Stimulated activated CD4-positive, alpha-beta T cell treated with anti-CD3 and anti-CD28 coated beads, Interleukin-4, amount 100 ng/mL, for 48 hours (primary cell): ENCODE measurements at regions not wholly inside any gene's neighbourhood (a gene's known extent, or its start where the extent isn't known, plus 50 kb on each side); places are given as distances from the start of the nearest gene placed in this dataset.

Experiments used
- DNase-seq, 2 donors: peaks; one replicate each; pipeline ENCODE4 v3.0.0-alpha.2; 2020; ENCODE audit warnings: low read depth in 2 of 2

GRCh38 chr2:128967646-128968045, 649.0 kb upstream of the HS6ST1 start:
- DNase-seq: no peak

DNA sequence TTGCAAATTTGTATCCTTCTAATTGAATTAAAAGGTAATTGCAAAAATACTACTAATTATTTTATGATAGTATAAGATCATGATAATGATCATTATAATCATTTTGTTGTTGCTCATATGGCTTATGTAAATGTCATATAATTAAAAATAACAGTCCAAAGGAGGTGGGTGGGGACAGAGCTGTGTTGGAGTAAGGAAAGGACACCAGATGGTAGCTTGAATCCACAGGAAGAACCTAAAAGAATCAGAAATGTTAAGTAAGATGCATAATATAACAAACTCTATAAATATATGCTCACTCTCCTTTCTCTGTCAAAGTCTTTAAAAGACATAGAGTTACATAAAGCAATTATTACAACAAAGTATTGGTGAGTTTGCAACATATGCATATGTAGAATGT, 650.7 kb upstream of the HS6ST1 start:
- DNase-seq: no peak

DNA sequence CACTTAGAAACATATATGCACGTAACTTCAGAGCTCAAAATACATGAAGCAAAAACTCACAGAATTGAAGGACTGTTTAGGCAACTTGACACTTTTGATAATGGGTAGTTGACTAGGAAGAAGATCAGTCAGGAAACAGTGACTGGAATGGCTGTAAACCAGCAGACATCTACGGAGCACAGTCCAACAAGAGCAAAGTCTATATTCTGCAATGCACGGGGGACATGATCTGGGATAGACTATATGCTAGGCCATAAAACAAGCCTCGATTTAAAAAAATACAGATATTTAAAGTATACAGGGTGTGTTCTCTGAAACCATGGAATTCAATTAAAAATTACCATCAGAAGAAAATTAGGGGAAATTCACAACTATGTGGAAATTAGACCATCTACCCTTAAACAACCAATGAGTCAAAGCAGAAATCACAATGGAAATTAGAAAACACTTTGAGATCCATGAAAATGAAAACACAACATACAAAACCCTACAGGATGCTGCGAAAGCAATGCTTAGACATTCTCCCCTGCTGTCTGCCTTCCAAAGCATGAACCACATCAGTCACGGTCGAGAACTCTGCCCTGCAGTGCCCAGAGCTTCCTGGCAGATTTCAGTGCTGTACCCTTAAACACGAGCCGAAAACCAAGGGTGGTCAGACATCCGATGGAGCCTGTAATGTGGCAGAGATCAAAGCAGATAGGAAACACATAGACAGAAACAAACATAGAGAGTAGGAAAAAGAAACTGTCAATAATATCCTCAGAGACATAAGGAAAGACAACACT, 651.9 kb upstream of the HS6ST1 start:
- DNase-seq: no peak

GRCh38 chr2:128973566-128973965, 654.9 kb upstream of the HS6ST1 start:
- DNase-seq: no peak

GRCh38 chr2:128978212-128978611, 659.5 kb upstream of the HS6ST1 start:
- no peak for DNase-seq

GRCh38 chr2:128979182-128979581, 660.5 kb upstream of the HS6ST1 start:
- no peak for DNase-seq

- no peak for DNase-seq
Observed at GRCh38 chr2:128980475-128980874, 661.8 kb upstream of the HS6ST1 start.

- DNase-seq: no peak
Observed at GRCh38 chr2:128981353-128981752, 662.7 kb upstream of the HS6ST1 start.

- DNase-seq: no peak
Observed at GRCh38 chr2:128982001-128982400, 663.3 kb upstream of the HS6ST1 start.

DNA sequence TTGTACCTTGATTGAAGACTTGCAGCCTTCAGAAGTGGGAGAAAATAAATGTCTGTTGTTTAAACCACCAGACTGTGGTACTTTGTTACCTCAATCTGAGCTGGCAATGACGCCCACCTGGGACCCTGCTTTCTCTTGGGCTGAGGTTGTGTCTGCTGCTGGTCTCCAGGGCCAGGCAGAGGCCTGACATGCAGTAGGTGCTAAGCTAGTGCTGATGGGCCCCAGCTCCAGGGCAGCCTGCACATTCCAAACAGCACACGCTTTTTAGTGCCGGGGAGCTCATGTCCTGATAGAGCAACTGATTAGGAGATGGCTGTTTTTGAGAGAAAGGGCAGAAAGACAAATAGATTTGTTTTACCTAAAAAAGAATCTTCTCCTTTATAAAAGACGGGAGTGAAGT, 664.0 kb upstream of the HS6ST1 start:
- no peak for DNase-seq

- DNase-seq: no peak
Observed at GRCh38 chr2:128983094-128983493, 664.4 kb upstream of the HS6ST1 start.

DNA sequence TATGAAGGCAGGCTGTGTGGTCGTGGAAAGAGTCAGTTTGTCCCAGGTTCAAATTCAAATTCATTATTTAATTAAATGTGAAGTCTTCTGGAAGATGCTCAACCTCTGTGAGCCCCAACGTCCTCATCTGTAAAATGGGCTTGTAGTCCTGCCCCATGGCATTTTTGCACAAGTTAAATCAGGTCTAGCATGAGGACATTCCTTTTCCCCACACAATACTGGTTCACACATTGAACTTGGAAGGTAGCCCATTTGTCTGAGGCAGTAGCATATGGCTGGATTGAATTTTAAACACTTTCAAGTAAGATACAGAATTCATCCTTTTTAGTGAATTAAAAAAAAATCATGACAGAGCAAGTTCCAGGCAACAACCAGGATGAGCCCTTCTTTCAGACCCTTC, 665.4 kb upstream of the HS6ST1 start:
- DNase-seq: no peak

GRCh38 chr2:128984855-128985254, 666.2 kb upstream of the HS6ST1 start:
- DNase-seq: no peak

GRCh38 chr2:128986026-128986715, 667.5 kb upstream of the HS6ST1 start:
- no peak for DNase-seq

- DNase-seq: no peak
Observed at GRCh38 chr2:128986867-128987268, 668.2 kb upstream of the HS6ST1 start.

GRCh38 chr2:128988326-128988725, 669.7 kb upstream of the HS6ST1 start:
- DNase-seq: no peak

- DNase-seq: no peak
Observed at GRCh38 chr2:128988967-128989366, 670.3 kb upstream of the HS6ST1 start.

DNA sequence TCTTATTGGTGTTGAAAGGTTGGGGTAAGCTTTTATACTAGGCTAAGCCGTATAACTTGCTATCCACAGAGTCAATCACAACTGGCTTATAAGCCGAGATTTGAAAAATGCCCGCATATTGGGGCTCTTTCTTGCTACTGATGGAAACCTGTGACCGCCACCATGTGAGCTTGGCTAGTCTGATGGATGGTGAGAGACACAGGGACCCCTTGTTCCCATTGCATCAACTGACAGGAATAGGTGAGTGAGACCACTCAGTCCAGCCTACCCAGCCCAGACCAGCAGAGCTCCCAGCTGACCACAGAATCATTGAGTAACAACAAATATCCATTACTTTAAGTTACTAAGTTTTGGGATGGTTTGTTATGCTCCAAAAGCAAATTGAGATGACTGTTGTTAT, 676.4 kb upstream of the HS6ST1 start:
- DNase-seq: no peak

- no peak for DNase-seq
Observed at GRCh38 chr2:128996078-128996477, 677.4 kb upstream of the HS6ST1 start.

DNA sequence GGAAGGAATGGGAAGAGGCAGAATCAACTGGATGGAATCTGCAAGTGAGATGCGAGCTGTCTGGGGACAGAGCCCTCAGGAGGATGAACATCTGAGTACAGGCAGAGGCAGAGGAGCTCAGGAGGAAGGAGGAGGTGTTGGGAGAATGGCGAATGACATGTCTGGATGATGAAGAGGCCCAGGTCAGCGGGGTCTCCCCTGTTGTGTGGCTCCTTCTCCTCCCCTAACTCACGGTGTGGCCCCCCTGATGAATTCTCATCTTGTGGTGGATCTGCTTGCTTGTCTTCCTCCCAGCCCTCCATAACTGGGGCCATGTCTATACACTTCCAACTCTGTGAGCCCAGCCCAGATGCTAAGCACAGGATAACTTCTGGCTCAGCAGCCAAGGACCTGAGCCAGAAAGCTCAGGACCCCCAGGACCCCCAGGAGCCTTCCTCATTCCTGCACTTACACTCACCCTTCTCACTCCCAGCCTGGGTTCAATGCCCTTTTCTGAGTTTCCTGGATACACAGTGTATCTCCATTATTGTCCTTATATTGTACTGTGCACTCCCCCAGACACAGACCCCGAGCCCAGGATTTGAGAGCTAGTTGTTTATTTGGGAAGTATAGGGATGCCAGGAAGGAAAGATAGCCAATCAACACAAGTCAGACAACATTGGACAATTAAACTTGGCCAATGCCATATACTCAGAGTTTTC, 678.6 kb upstream of the HS6ST1 start:
- DNase-seq: no peak

DNA sequence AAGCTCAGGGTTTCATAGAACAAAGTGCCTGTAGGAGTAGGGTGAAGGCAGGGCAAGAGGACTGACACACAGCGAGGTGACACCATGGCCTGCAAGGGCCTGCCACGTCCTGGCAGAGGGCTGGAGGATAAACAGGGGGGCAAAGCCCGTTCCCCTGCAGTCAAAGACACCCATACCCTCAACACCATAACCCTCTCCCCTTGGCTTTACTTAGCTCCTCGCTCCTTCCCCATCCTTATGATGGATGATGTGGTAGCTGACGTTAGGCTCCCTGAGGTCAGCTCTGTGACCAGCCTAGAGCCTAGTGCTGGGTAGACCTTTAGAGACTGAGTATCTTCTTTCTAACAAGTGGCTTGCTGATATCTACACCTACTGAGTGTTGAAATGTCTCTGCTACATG, 683.3 kb upstream of the HS6ST1 start:
- no peak for DNase-seq

- no peak for DNase-seq
Observed at GRCh38 chr2:129002751-129003150, 684.1 kb upstream of the HS6ST1 start.

GRCh38 chr2:129004485-129004884, 685.8 kb upstream of the HS6ST1 start:
- no peak for DNase-seq
